ENCODE measurements at regions not wholly inside any gene's neighbourhood (a gene's known extent, or its start where the extent isn't known, plus 50 kb on each side); places are given as distances from the start of the nearest gene placed in this dataset.

GRCh38 chr7:115135769-115136410 lies 214.0 kb downstream of the MDFIC start:
- H3K36me3 ChIP-seq (ENCODE audit: control insufficient read depth in 2 of 3, insufficient read depth in 3 of 3, low read length in 3 of 3): no peaks in the 10 kb centered on the region
- H3K4me1 ChIP-seq (ENCODE audit: control insufficient read depth in 2 of 3, insufficient read depth in 2 of 3, low read depth in 1 of 3, low read length in 3 of 3): no peaks in the 10 kb centered on the region
- intact Hi-C loops (cut with DNase I): no loop called here
- H3K9me3 ChIP-seq (ENCODE audit: control insufficient read depth in 2 of 3, insufficient read depth in 1 of 3, low read length in 3 of 3): no peaks in the 10 kb centered on the region
- no peak overlapping the region for H3K9ac ChIP-seq (ENCODE audit: low read length in 3 of 3)
- H3K27me3 ChIP-seq (ENCODE audit: control insufficient read depth, insufficient read depth, low read length): no peaks in the 10 kb centered on the region
- TF ChIP-seq CTCF (IDR thresholded peaks at IDR 0.05; ENCODE audit: borderline replicate concordance, extremely low read depth, insufficient read depth): no peak
- DNase-seq: no peak
- no peak overlapping the region for H3K27ac ChIP-seq (ENCODE audit: low read depth in 2 of 2, low read length in 2 of 2)
- no peak for FAIRE-seq
- no peak overlapping the region for H3K4me3 ChIP-seq (ENCODE audit: low read length in 3 of 3)

- H3K9ac ChIP-seq (ENCODE audit: low read length in 3 of 3): no peak overlapping the region
- no peak for TF ChIP-seq CTCF (IDR thresholded peaks at IDR 0.05; ENCODE audit: borderline replicate concordance, extremely low read depth, insufficient read depth)
- FAIRE-seq (no peak), DNase-seq (no peak)
- H3K9me3 ChIP-seq (ENCODE audit: control insufficient read depth in 2 of 3, insufficient read depth in 1 of 3, low read length in 3 of 3): no peaks in the 10 kb centered on the region
- no peak overlapping the region for H3K4me3 ChIP-seq (ENCODE audit: low read length in 3 of 3)
- no peaks in the 10 kb centered on the region for H3K36me3 ChIP-seq (ENCODE audit: control insufficient read depth in 2 of 3, insufficient read depth in 3 of 3, low read length in 3 of 3)
- H3K27me3 ChIP-seq (ENCODE audit: control insufficient read depth, insufficient read depth, low read length): no peaks in the 10 kb centered on the region
- no peaks in the 10 kb centered on the region for H3K4me1 ChIP-seq (ENCODE audit: control insufficient read depth in 2 of 3, insufficient read depth in 2 of 3, low read depth in 1 of 3, low read length in 3 of 3)
- intact Hi-C loops (cut with DNase I): no loop called here
- no peak overlapping the region for H3K27ac ChIP-seq (ENCODE audit: low read depth in 2 of 2, low read length in 2 of 2)
Observed at GRCh38 chr7:115135146-115135545, 213.3 kb downstream of the MDFIC start.

- intact Hi-C loops (cut with DNase I): no loop called here
- DNase-seq (no peak), FAIRE-seq (no peak)
- Histone ChIP-seq H3K36me3 (ENCODE audit: control insufficient read depth in 2 of 3, insufficient read depth in 3 of 3, low read length in 3 of 3) (no peaks in the 10 kb centered on the region), H3K4me1 (ENCODE audit: control insufficient read depth in 2 of 3, insufficient read depth in 2 of 3, low read depth in 1 of 3, low read length in 3 of 3) (no peaks in the 10 kb centered on the region), H3K9ac (ENCODE audit: low read length in 3 of 3) (no peak overlapping the region), H3K9me3 (ENCODE audit: control insufficient read depth in 2 of 3, insufficient read depth in 1 of 3, low read length in 3 of 3) (no peaks in the 10 kb centered on the region), H3K4me3 (ENCODE audit: low read length in 3 of 3) (no peak overlapping the region), H3K27ac (ENCODE audit: low read depth in 2 of 2, low read length in 2 of 2) (no peak overlapping the region), H3K27me3 (ENCODE audit: control insufficient read depth, insufficient read depth, low read length) (no peaks in the 10 kb centered on the region)
- no peak for TF ChIP-seq CTCF (IDR thresholded peaks at IDR 0.05; ENCODE audit: borderline replicate concordance, extremely low read depth, insufficient read depth)
Observed at GRCh38 chr7:115133248-115133647, 211.4 kb downstream of the MDFIC start.

GRCh38 chr7:115132096-115132495 lies 210.2 kb downstream of the MDFIC start:
- no peak overlapping the region for H3K27ac ChIP-seq (ENCODE audit: low read depth in 2 of 2, low read length in 2 of 2)
- H3K27me3 ChIP-seq (ENCODE audit: control insufficient read depth, insufficient read depth, low read length): no peaks in the 10 kb centered on the region
- TF ChIP-seq CTCF (IDR thresholded peaks at IDR 0.05; ENCODE audit: borderline replicate concordance, extremely low read depth, insufficient read depth): no peak
- no peaks in the 10 kb centered on the region for H3K4me1 ChIP-seq (ENCODE audit: control insufficient read depth in 2 of 3, insufficient read depth in 2 of 3, low read depth in 1 of 3, low read length in 3 of 3)
- H3K4me3 ChIP-seq (ENCODE audit: low read length in 3 of 3): no peak overlapping the region
- no peaks in the 10 kb centered on the region for H3K9me3 ChIP-seq (ENCODE audit: control insufficient read depth in 2 of 3, insufficient read depth in 1 of 3, low read length in 3 of 3)
- no peaks in the 10 kb centered on the region for H3K36me3 ChIP-seq (ENCODE audit: control insufficient read depth in 2 of 3, insufficient read depth in 3 of 3, low read length in 3 of 3)
- intact Hi-C loops (cut with DNase I): no loop called here
- no peak overlapping the region for H3K9ac ChIP-seq (ENCODE audit: low read length in 3 of 3)
- DNase-seq (no peak), FAIRE-seq (no peak)
